SK-N-SH (cell line): ENCODE measurements at regions not wholly inside any gene's neighbourhood (a gene's known extent, or its start where the extent isn't known, plus 50 kb on each side); places are given as distances from the start of the nearest gene placed in this dataset.

ENCODE experiments used
- CTCF ChIP-seq: fragments of 200-600 bp; sonication (generic); IDR thresholded peaks from 2 replicates; pipeline ENCODE4 v1.6.1; 2017; ENCODE audit warnings: antibody characterized with exemption, mild to moderate bottlenecking, moderate library complexity
- EP300 ChIP-seq, 2 experiments: IDR thresholded peaks; 2 replicates each; pipeline versions ENCODE4 v1.4.0 to v1.6.1; 2012; ENCODE audit warnings: borderline replicate concordance in 1 of 2, low read depth in 1 of 2, low read length in 1 of 2
- JUND ChIP-seq: IDR thresholded peaks from 2 replicates; pipeline ENCODE4 v1.4.0; 2012
- POLR2AphosphoS5 ChIP-seq: IDR thresholded peaks from 2 replicates; pipeline ENCODE4 v1.6.1; 2012; ENCODE audit warnings: low read depth, low read length
- RAD21 ChIP-seq: IDR thresholded peaks from 2 replicates; pipeline ENCODE4 v1.6.1; 2012; ENCODE audit warnings: mild to moderate bottlenecking, low read length
- REST ChIP-seq: IDR thresholded peaks from 2 replicates; pipeline ENCODE4 v1.6.1; 2012; ENCODE audit warnings: mild to moderate bottlenecking, low read depth, low read length, moderate library complexity
- RFX5 ChIP-seq: IDR thresholded peaks from 2 replicates; pipeline ENCODE4 v1.6.1; 2012; ENCODE audit warnings: mild to moderate bottlenecking, improper control_type of control experiment, low read length
- SMC3 ChIP-seq: IDR thresholded peaks from 2 replicates; pipeline ENCODE4 v1.6.1; 2012; ENCODE audit warnings: low read depth, low read length, improper control_type of control experiment
- TCF12 ChIP-seq: IDR thresholded peaks from 2 replicates; pipeline ENCODE4 v1.4.0; 2012
- USF2 ChIP-seq: fragments of 150-350 bp; IDR thresholded peaks from 2 replicates; pipeline ENCODE4 v1.6.1; 2017; ENCODE audit warnings: antibody characterized with exemption, low read length, low read depth, borderline replicate concordance
- TF ChIP-seq, protein P1 (sequence below): fragments of 150-350 bp; IDR thresholded peaks from 2 replicates; pipeline ENCODE4 v1.6.1; 2016; ENCODE audit warnings: mild to moderate bottlenecking, low read depth, low read length
- TF ChIP-seq, protein P2 (sequence below): IDR thresholded peaks from 2 replicates; pipeline ENCODE4 v1.4.0; 2012; ENCODE audit warnings: low read depth
- TF ChIP-seq, protein P3 (sequence below): IDR thresholded peaks from 2 replicates; pipeline ENCODE4 v1.4.0; 2012; ENCODE audit warnings: low read depth, borderline replicate concordance

- TF ChIP-seq CTCF (no peak), RAD21 (no peak), EP300 (IDR thresholded peaks at IDR 0.05; ENCODE audit: borderline replicate concordance in 1 of 2, low read depth in 1 of 2, low read length in 1 of 2) (no peak), RFX5 (no peak), POLR2AphosphoS5 (no peak), SMC3 (no peak), USF2 (no peak), TCF12 (no peak), JUND (no peak), REST (no peak)
- TF ChIP-seq, protein P1, sequence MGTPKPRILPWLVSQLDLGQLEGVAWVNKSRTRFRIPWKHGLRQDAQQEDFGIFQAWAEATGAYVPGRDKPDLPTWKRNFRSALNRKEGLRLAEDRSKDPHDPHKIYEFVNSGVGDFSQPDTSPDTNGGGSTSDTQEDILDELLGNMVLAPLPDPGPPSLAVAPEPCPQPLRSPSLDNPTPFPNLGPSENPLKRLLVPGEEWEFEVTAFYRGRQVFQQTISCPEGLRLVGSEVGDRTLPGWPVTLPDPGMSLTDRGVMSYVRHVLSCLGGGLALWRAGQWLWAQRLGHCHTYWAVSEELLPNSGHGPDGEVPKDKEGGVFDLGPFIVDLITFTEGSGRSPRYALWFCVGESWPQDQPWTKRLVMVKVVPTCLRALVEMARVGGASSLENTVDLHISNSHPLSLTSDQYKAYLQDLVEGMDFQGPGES = no peak
- TF ChIP-seq, protein P2, sequence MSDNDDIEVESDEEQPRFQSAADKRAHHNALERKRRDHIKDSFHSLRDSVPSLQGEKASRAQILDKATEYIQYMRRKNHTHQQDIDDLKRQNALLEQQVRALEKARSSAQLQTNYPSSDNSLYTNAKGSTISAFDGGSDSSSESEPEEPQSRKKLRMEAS = no peak
- TF ChIP-seq, protein P3, sequence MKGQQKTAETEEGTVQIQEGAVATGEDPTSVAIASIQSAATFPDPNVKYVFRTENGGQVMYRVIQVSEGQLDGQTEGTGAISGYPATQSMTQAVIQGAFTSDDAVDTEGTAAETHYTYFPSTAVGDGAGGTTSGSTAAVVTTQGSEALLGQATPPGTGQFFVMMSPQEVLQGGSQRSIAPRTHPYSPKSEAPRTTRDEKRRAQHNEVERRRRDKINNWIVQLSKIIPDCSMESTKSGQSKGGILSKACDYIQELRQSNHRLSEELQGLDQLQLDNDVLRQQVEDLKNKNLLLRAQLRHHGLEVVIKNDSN = no peak
Measured at GRCh38 chr16:5430598-5430997, 333.0 kb upstream of the EEF2KMT start.
